HEK293 (cell line): ENCODE measurements at regions not wholly inside any gene's neighbourhood (a gene's known extent, or its start where the extent isn't known, plus 50 kb on each side); places are given as distances from the start of the nearest gene placed in this dataset.

Experiments
- HOXA7 ChIP-seq: sonication (generic); formaldehyde crosslinking; IDR thresholded peaks from 2 replicates; pipeline ENCODE4 v1.8.1; 2022; ENCODE audit warnings: missing genetic modification reagents, borderline replicate concordance
- SP2 ChIP-seq: fragments of 450-650 bp; formaldehyde crosslinking; IDR thresholded peaks from 2 replicates; pipeline ENCODE4 v1.5.1; 2016; ENCODE audit warnings: missing biosample characterization, missing genetic modification characterization
- TCF7L2 ChIP-seq: IDR thresholded peaks from 2 replicates; pipeline ENCODE4 v1.6.1; 2011; ENCODE audit warnings: low read depth, mild to moderate bottlenecking, inconsistent platforms, low read length, moderate library complexity, borderline replicate concordance
- ZNF214 ChIP-seq: fragments of 450-650 bp; formaldehyde crosslinking; IDR thresholded peaks from 2 replicates; pipeline ENCODE4 v1.5.1; 2017; ENCODE audit warnings: missing biosample characterization, mild to moderate bottlenecking, missing genetic modification characterization, borderline replicate concordance
- ZNF600 ChIP-seq: fragments of 450-650 bp; formaldehyde crosslinking; IDR thresholded peaks from 2 replicates; pipeline ENCODE4 v1.5.1; 2016; ENCODE audit warnings: missing biosample characterization, missing genetic modification characterization
- ZNF660 ChIP-seq: fragments of 450-650 bp; IDR thresholded peaks from 2 replicates; pipeline ENCODE4 v1.5.1; 2018; ENCODE audit warnings: missing biosample characterization, mild to moderate bottlenecking, missing genetic modification characterization
- ZNF747 ChIP-seq: fragments of 450-650 bp; formaldehyde crosslinking; IDR thresholded peaks from 2 replicates; pipeline ENCODE4 v1.5.1; 2016; ENCODE audit warnings: missing biosample characterization, missing genetic modification characterization
- TF ChIP-seq, protein P1 (sequence below): fragments of 450-650 bp; formaldehyde crosslinking; IDR thresholded peaks from 2 replicates; pipeline ENCODE4 v1.5.1; 2016; ENCODE audit warnings: missing biosample characterization, missing genetic modification characterization

GRCh38 chr18:2171840-2172625 is 399.3 kb downstream of the METTL4 start:
- TF ChIP-seq TCF7L2: no peak
- TF ChIP-seq, protein P1, sequence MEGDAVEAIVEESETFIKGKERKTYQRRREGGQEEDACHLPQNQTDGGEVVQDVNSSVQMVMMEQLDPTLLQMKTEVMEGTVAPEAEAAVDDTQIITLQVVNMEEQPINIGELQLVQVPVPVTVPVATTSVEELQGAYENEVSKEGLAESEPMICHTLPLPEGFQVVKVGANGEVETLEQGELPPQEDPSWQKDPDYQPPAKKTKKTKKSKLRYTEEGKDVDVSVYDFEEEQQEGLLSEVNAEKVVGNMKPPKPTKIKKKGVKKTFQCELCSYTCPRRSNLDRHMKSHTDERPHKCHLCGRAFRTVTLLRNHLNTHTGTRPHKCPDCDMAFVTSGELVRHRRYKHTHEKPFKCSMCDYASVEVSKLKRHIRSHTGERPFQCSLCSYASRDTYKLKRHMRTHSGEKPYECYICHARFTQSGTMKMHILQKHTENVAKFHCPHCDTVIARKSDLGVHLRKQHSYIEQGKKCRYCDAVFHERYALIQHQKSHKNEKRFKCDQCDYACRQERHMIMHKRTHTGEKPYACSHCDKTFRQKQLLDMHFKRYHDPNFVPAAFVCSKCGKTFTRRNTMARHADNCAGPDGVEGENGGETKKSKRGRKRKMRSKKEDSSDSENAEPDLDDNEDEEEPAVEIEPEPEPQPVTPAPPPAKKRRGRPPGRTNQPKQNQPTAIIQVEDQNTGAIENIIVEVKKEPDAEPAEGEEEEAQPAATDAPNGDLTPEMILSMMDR: no peak
- no peak for TF ChIP-seq SP2
- no peak for TF ChIP-seq ZNF747 (tag by site-specific recombination)
- no peak for TF ChIP-seq HOXA7
- TF ChIP-seq ZNF214: no peak
- no peak for TF ChIP-seq ZNF660
- no peak for TF ChIP-seq ZNF600 (tag by site-specific recombination)
